K562 (cell line): ENCODE measurements at regions not wholly inside any gene's neighbourhood (a gene's known extent, or its start where the extent isn't known, plus 50 kb on each side); places are given as distances from the start of the nearest gene placed in this dataset.
A peak's percentile ranks its signal among the peaks of the same experiment; 100 is the strongest.

Experiments used
- ATAC-seq: fragments of 200-7000 bp; cut with Tn5 transposase; 3 replicates; pipeline ENCODE4 v1.9.1; 2020; ENCODE audit warnings: moderate library complexity
- BruUV-seq: library from RNA; stranded (reverse); fragments of 400-500 nt; replicated peaks from 2 replicates; lab custom pipeline; 2021; lab: Mats Ljungman, UMichigan
- CTCF ChIA-PET: fragments of 300-600 bp; formaldehyde crosslinking; extraction: SDS; loops from one replicate; lab custom pipeline; 2021; ENCODE audit warnings: low intra/inter-chr PET ratio; lab: Yijun Ruan, JAX
- POLR2A ChIA-PET: fragments of 300-600, 350-650 bp; sonication (Branson Sonifier 250); formaldehyde crosslinking; extraction: SDS; loops from one replicate; lab custom pipeline; 2021; ENCODE audit warnings: antibody characterized with exemption, inconsistent platforms; lab: Yijun Ruan, JAX
- DNase-seq, 4 experiments: peaks; one replicate each; pipeline versions ENCODE4 v3.0.0 to v3.0.0-alpha.2; 2011 to 2018; ENCODE audit warnings: low spot score in 3 of 4, mixed read lengths in 3 of 4; ENCODE audit errors: extremely low read depth in 1 of 4
- FAIRE-seq: peaks from 2 replicates; lab custom pipeline; 2011; peaks lifted over from hg19 to GRCh38; lab: Jason Lieb, UNC
- H2AFZ ChIP-seq: 2 replicates; pipeline ENCODE4 v1.6.0; 2011; ENCODE audit warnings: low read depth, low read length, control low read depth, inconsistent platforms
- H3K27ac ChIP-seq: fragments of 200-600 bp; 3 replicates; pipeline ENCODE4 v1.8.0; 2011; ENCODE audit warnings: low read depth, mild to moderate bottlenecking, control low read depth, inconsistent platforms, low read length, moderate library complexity, mixed read lengths; ENCODE audit errors: extremely low read depth
- H3K27me3 ChIP-seq, 2 experiments: fragments of 300-600 bp in 1 of 2; 2 replicates in 1 of 2; 3 replicates in 1 of 2; pipeline versions ENCODE4 v1.6.0 to v1.8.0; 2011; ENCODE audit warnings: inconsistent platforms in 2 of 2, low read length in 2 of 2, mild to moderate bottlenecking in 1 of 2, mixed read lengths in 1 of 2, moderate library complexity in 1 of 2; ENCODE audit not compliant: control insufficient read depth in 2 of 2, insufficient read depth in 2 of 2
- H3K36me3 ChIP-seq: fragments of 300-600 bp; 3 replicates; pipeline ENCODE4 v1.8.0; 2011; ENCODE audit warnings: mild to moderate bottlenecking, low read length, inconsistent platforms; ENCODE audit not compliant: control insufficient read depth, insufficient read depth
- H3K4me1 ChIP-seq, 2 experiments: fragments of 200-600 bp in 1 of 2; replicated peaks in 1 of 2; 2 replicates in 1 of 2; 3 replicates in 1 of 2; pipeline versions ENCODE4 v1.5.1 to v1.8.0; 2011; ENCODE audit warnings: inconsistent platforms in 2 of 2, low read length in 2 of 2, mild to moderate bottlenecking in 1 of 2, mixed read lengths in 1 of 2, moderate library complexity in 1 of 2; ENCODE audit not compliant: control insufficient read depth in 2 of 2, insufficient read depth in 2 of 2
- H3K4me2 ChIP-seq: 2 replicates; pipeline ENCODE4 v1.6.1; 2011; ENCODE audit warnings: low read length, control low read depth, inconsistent platforms, mixed read lengths; ENCODE audit not compliant: insufficient read depth
- H3K4me3 ChIP-seq: fragments of 200-600 bp; sonication (generic), shearing (Covaris generic); 2 replicates; pipeline ENCODE4 v1.5.1; 2016; ENCODE audit warnings: control low read depth, inconsistent platforms
- H3K79me2 ChIP-seq: fragments of 200-600 bp; 3 replicates; pipeline ENCODE4 v1.8.0; 2011; ENCODE audit warnings: low read length, inconsistent platforms; ENCODE audit not compliant: control insufficient read depth, insufficient read depth
- H3K9ac ChIP-seq, 2 experiments: 2 replicates each; pipeline versions ENCODE4 v1.6.0 to v1.6.1; 2011; ENCODE audit warnings: low read depth in 2 of 2, low read length in 2 of 2, control low read depth in 1 of 2, inconsistent platforms in 1 of 2, mild to moderate bottlenecking in 1 of 2, mixed read lengths in 1 of 2; ENCODE audit not compliant: insufficient read depth in 1 of 2
- H3K9me1 ChIP-seq: one replicate; pipeline ENCODE4 v1.6.0; 2011; ENCODE audit warnings: inconsistent platforms, mild to moderate bottlenecking, low read length, moderate library complexity; ENCODE audit not compliant: control insufficient read depth, insufficient read depth
- H3K9me3 ChIP-seq: replicated peaks from 2 replicates; pipeline ENCODE4 v1.5.1; 2011; ENCODE audit warnings: low read depth, low read length, inconsistent platforms; ENCODE audit not compliant: control insufficient read depth, insufficient read depth
- H4K20me1 ChIP-seq: replicated peaks from 2 replicates; pipeline ENCODE4 v1.6.1; 2011; ENCODE audit warnings: low read length, inconsistent platforms, mixed read lengths; ENCODE audit not compliant: control insufficient read depth, insufficient read depth
- EGR1 ChIP-seq: fragments of 450-650 bp; conservative IDR thresholded peaks from 2 replicates; pipeline ENCODE4 v1.6.1; 2017; ENCODE audit warnings: mild to moderate bottlenecking
- HCFC1 ChIP-seq: IDR thresholded peaks from 2 replicates; pipeline ENCODE4 v1.6.1; 2012; ENCODE audit warnings: low read depth, low read length, improper control_type of control experiment
- HLTF ChIP-seq: fragments of 450-650 bp; IDR thresholded peaks from 2 replicates; pipeline ENCODE4 v1.6.1; 2016
- YY1 ChIP-seq, 3 experiments: IDR thresholded peaks; 2 replicates each; pipeline ENCODE4 v1.6.1; 2011; ENCODE audit warnings: low read length in 2 of 3, mild to moderate bottlenecking in 2 of 3, moderate library complexity in 2 of 3, borderline replicate concordance in 1 of 3, control low read depth in 1 of 3, low read depth in 1 of 3; ENCODE audit not compliant: insufficient read depth in 3 of 3, insufficient replicate concordance in 2 of 3, control insufficient read depth in 1 of 3, insufficient read length in 1 of 3; ENCODE audit errors: extremely low read depth in 1 of 3
- ZNF316 ChIP-seq: fragments of 450-650 bp; IDR thresholded peaks from 2 replicates; pipeline ENCODE4 v1.6.1; 2016
- ZNF384 ChIP-seq: IDR thresholded peaks from 2 replicates; pipeline ENCODE4 v1.6.1; 2012; ENCODE audit warnings: low read depth, low read length, improper control_type of control experiment
- ZNF507 ChIP-seq: conservative IDR thresholded peaks from 2 replicates; pipeline ENCODE4 v1.6.1; 2017; ENCODE audit warnings: missing genetic modification characterization, missing compliant biosample characterization
- ZNF561 ChIP-seq: fragments of 450-650 bp; formaldehyde crosslinking; conservative IDR thresholded peaks from 2 replicates; pipeline ENCODE4 v1.4.0; 2020; ENCODE audit warnings: mild to moderate bottlenecking, moderate library complexity
- WGBS: fragments of 100-300 bp; shearing (Covaris generic); methylation state at CpG from one replicate; pipeline ENCODE4 v1.1.6; 2016; ENCODE audit warnings: low coverage, mixed read lengths; ENCODE audit not compliant: insufficient coverage; ENCODE audit errors: missing lambda C conversion rate; 5-methylcytosine and 5-hydroxymethylcytosine counted together
- in situ Hi-C: fragments of 300-500 bp; cut with MboI; formaldehyde crosslinking; loops from 4 replicates; pipeline ENCODE4 v1.15.0; 2018; ENCODE audit warnings: inconsistent platforms, mixed read lengths
- intact Hi-C: fragments of 100-400 bp; cut with micrococcal nuclease; formaldehyde crosslinking; loops from 2 replicates; pipeline ENCODE4 v1.14.2; 2022
- TF ChIP-seq, protein P1 (sequence below): fragments of 450-650 bp; IDR thresholded peaks from 2 replicates; pipeline ENCODE4 v1.6.1; 2016
- TF ChIP-seq, protein P2 (sequence below): IDR thresholded peaks from 3 replicates; pipeline ENCODE4 v1.6.1; 2011; ENCODE audit warnings: borderline replicate concordance, mild to moderate bottlenecking; ENCODE audit not compliant: insufficient read length, insufficient read depth
- TF ChIP-seq, protein P3 (sequence below), 2 experiments: fragments of 450-650 bp in 1 of 2; sonication (generic) in 1 of 2; formaldehyde crosslinking in 1 of 2; IDR thresholded peaks; 2 replicates each; pipeline versions ENCODE4 v1.7.1 to v1.9.0; 2016 to 2022; ENCODE audit warnings: inconsistent platforms in 1 of 2, mild to moderate bottlenecking in 1 of 2, missing genetic modification reagents in 1 of 2

DNA sequence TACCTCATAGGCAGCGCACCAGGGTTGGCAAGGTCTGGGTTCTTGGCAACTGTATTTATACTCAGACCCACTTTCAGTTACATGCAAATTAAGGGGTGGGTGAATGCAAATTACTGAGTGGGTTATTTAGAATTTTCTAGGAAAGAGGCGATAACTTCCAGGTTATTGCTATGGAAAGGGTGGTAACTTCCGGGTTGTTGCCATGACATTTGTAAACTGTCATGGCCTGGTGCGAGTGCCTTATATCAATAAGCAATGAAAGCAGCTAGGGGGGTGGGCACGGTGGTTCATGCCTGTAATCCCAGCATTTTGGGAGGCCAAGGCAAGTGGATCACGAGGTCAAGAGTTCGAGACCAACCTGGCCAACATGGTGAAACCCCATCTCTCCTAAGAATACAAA is 57.5 kb upstream of the SLC7A3 start:
- Histone ChIP-seq H3K36me3 (no peaks in the 10 kb centered on the region), H3K4me1 (no peaks in the 10 kb centered on the region), H3K27ac (no peak overlapping the region; the same call in 2 of the 3 replicates), H4K20me1 (no peaks in the 10 kb centered on the region), H3K27me3 (no peaks in the 10 kb centered on the region), H3K9ac (no peak overlapping the region), H3K4me2 (peak overlapping the region; percentile 37), H3K9me3 (no peaks in the 10 kb centered on the region), H3K79me2 (no peaks in the 10 kb centered on the region), H3K4me3 (no peak overlapping the region), H3K9me1 (no peaks in the 10 kb centered on the region), H2AFZ (peak overlapping the region; percentile 63)
- ATAC-seq, result peak; percentile 90
- CTCF ChIA-PET, result interaction anchor here (0.5 kb wide), 1 partner anchor 951 kb away, joined by 3 read pairs; no protein-coding TSS in a partner anchor
- WGBS, result 21% methylated on average over 7 of the region's 7 CpGs
- peak; percentile 83 for FAIRE-seq
- POLR2A ChIA-PET, result interaction anchor here (0.6 kb wide), 1 partner anchor 15 kb away, joined by 3 read pairs; no protein-coding TSS in a partner anchor
- in situ Hi-C loops (no loop called here), intact Hi-C loops (no loop called here)
- DNase-seq, result peak in 2 of 4 experiments; percentile 16 to 51
- no TSS peak for BruUV-seq
- TF ChIP-seq, protein P1, sequence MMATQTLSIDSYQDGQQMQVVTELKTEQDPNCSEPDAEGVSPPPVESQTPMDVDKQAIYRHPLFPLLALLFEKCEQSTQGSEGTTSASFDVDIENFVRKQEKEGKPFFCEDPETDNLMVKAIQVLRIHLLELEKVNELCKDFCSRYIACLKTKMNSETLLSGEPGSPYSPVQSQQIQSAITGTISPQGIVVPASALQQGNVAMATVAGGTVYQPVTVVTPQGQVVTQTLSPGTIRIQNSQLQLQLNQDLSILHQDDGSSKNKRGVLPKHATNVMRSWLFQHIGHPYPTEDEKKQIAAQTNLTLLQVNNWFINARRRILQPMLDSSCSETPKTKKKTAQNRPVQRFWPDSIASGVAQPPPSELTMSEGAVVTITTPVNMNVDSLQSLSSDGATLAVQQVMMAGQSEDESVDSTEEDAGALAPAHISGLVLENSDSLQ, result peak; percentile 52; the same call in 1 of the 2 replicates
- no peak for TF ChIP-seq ZNF561 (CRISPR knock-in tag)
- TF ChIP-seq ZNF384, result no peak
- TF ChIP-seq YY1 (IDR thresholded peaks at IDR 0.05; ENCODE audit: borderline replicate concordance in 1 of 3, control insufficient read depth in 1 of 3, extremely low read depth in 1 of 3, insufficient read depth in 3 of 3, insufficient read length in 1 of 3, insufficient replicate concordance in 2 of 3, low read depth in 1 of 3, low read length in 2 of 3), result peak in 1 of 3 experiments; percentile 72
- 0 out of 2 replicates have a peak, but pooled peaks have one; percentile 4 for TF ChIP-seq EGR1
- no peak for TF ChIP-seq HLTF
- TF ChIP-seq HCFC1, result peak; percentile 61
- TF ChIP-seq, protein P2, sequence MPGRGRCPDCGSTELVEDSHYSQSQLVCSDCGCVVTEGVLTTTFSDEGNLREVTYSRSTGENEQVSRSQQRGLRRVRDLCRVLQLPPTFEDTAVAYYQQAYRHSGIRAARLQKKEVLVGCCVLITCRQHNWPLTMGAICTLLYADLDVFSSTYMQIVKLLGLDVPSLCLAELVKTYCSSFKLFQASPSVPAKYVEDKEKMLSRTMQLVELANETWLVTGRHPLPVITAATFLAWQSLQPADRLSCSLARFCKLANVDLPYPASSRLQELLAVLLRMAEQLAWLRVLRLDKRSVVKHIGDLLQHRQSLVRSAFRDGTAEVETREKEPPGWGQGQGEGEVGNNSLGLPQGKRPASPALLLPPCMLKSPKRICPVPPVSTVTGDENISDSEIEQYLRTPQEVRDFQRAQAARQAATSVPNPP, result no peak
- no peak for TF ChIP-seq ZNF316
- TF ChIP-seq ZNF507 (tag), result no peak
- TF ChIP-seq, protein P3, sequence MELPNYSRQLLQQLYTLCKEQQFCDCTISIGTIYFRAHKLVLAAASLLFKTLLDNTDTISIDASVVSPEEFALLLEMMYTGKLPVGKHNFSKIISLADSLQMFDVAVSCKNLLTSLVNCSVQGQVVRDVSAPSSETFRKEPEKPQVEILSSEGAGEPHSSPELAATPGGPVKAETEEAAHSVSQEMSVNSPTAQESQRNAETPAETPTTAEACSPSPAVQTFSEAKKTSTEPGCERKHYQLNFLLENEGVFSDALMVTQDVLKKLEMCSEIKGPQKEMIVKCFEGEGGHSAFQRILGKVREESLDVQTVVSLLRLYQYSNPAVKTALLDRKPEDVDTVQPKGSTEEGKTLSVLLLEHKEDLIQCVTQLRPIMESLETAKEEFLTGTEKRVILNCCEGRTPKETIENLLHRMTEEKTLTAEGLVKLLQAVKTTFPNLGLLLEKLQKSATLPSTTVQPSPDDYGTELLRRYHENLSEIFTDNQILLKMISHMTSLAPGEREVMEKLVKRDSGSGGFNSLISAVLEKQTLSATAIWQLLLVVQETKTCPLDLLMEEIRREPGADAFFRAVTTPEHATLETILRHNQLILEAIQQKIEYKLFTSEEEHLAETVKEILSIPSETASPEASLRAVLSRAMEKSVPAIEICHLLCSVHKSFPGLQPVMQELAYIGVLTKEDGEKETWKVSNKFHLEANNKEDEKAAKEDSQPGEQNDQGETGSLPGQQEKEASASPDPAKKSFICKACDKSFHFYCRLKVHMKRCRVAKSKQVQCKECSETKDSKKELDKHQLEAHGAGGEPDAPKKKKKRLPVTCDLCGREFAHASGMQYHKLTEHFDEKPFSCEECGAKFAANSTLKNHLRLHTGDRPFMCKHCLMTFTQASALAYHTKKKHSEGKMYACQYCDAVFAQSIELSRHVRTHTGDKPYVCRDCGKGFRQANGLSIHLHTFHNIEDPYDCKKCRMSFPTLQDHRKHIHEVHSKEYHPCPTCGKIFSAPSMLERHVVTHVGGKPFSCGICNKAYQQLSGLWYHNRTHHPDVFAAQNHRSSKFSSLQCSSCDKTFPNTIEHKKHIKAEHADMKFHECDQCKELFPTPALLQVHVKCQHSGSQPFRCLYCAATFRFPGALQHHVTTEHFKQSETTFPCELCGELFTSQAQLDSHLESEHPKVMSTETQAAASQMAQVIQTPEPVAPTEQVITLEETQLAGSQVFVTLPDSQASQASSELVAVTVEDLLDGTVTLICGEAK (IDR thresholded peaks at IDR 0.05), result peak; percentile 95
- TF ChIP-seq, protein P3 (CRISPR knock-in tag; IDR thresholded peaks at IDR 0.05), result no peak
